HG02943 (cell line): ENCODE measurements at regions not wholly inside any gene's neighbourhood (a gene's known extent, or its start where the extent isn't known, plus 50 kb on each side); places are given as distances from the start of the nearest gene placed in this dataset.

Experiments used
- ATAC-seq: cut with Tn5 transposase; IDR thresholded peaks from one replicate; pipeline ENCODE4 v1.9.1; 2021; ENCODE audit warnings: mild to moderate bottlenecking, low read depth, moderate library complexity; ENCODE audit not compliant: unreplicated experiment

DNA sequence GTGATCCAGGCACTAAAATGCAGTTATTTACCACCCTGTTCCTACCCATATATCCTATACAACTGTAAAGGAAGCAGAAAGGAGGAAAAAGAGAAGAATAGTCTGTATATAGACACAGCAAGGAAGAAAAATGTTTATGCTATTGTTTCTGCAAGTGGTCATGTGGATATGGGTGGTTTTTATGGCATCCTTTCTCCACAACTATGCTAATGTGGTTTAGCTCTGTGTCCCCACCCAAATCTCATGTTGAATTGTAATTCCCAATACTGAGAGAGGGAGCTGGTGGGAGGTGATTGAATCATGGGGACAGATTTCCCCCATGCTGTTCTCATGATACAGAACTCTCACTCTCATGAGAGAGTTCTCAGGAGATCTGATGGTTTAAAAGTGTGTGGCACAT lies 439.8 kb downstream of the ZSWIM6 start:
- ATAC-seq, result no peak

DNA sequence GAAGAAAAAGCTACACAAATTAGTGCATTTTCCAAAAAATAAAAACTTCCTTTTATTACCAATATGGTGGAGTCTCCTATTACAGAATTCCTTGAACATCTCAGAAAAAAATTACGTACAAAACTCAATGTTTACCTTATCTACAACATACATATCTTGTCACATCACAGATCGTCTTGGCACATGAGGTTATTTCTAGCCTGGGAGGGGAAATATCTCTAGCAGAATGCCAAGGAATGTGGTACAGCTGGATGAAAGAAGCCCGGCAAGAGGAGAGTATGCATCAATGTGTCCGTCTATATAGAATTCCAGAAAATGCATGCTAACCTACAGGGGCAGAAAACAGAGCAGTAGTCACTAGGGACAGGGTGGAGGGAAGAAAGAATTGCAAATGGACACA lies 443.8 kb downstream of the ZSWIM6 start:
- ATAC-seq, result no peak

DNA sequence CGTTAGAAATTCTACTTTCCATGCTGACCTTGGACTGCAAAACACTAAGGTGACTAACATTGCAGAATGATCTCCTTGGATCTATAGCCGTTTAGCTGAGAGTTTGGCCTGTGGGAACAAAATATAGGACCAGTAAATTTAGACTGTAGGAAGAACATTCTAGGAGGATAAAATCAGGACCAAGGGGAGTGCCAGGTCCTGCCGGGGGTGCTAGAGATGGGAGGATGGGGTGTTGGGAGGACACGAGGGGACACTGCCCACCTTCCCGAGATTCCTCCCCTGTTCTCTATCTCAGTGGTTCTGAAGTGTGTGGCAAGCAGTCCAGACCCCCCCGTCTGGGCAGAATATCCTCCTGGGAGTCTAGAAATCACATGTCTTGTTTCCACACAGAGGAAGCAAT lies 445.2 kb downstream of the ZSWIM6 start:
- ATAC-seq, result no peak

DNA sequence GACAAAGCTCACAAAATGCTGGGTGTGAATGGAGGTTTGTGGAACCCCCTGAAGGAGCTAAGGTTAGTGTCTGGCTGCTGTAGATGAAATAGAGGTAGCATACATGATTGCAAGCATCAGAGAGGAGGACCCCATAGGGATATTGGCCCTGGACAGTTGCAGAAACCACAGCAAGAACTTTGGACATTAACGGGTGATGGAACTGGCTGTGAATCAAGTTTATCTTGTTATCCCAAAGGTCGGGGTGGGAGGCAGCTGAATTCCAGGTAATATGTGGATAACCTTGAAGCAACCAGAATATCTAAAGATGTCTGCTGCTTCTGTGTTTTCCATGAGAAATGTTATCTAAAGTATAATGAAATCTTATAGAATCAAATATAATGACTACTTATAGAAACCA lies 447.7 kb downstream of the ZSWIM6 start:
- ATAC-seq, result no peak

DNA sequence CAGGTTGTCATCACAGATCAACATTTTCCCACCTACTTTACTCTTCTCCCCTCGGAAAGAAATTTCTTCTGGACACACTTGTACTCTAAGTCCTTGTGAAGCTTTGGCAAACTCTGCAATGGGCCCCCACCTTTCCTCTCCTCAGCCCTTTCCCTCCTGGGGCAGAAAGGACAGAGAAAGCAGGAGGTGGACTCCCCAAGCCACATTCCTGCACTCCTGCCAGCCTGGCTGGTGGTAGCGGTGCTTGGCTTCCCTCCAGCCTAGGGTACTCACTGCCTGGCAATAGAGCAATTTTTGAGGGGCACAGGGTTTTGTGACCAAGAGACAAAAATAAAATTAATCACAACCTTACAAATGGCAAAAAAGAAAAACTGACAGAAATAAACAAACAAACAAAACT lies 451.4 kb downstream of the ZSWIM6 start:
- ATAC-seq, result no peak

DNA sequence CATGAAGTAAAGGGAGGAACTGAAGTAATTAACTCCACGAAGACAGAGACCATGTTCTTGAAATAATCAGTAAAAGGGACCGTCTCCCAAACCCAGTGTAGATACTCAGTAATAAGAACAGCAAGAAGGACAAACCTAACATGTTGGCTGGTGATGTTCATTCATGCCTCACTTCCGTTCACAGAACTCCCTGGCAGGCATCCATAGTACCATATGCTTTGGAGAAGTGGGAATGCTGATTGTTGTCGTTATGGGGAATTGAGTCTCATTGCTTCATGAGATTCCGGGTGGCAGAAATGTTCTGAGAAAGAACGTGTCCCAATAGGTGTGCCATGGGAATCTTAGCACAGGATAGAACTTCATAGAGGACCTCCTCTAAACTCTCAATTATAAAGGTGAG lies 452.3 kb downstream of the ZSWIM6 start:
- ATAC-seq, result no peak

DNA sequence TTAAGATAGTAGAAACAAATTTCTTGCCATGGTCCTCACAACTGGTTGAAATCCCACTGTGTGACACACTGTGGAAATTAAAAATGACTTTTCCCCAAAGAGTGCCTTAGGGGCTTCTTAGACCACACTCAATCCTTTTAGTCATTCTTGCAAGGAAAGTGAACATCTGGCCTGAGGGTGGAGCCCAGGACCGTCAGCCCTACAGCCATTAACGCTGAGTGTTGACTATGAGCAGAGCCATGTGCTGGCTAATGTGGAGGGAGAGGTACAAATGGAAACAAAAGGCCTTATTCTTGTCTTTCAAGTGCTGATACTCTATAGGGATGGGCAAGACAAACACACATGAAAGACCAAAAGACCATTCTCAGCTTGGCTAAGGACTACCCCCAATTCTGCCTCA lies 456.5 kb downstream of the ZSWIM6 start:
- ATAC-seq, result no peak

DNA sequence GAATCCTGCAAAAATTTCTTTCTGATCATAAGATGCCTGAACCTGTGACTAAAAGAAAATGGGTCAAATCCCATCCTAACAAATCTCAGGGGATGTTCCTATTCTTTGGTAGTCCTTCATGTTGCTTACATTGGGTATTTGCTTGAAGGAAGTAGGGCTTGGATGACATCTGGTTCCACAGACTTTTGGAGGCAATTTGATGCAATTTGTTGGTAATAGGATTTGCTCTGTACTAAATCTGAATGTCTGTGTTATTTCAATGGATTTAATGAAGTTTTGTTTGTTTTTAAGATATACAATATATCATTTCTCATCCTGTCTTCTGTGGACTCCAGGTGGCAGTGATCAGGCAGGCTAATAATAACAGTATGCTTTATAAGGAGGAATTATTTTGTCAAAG lies 457.9 kb downstream of the ZSWIM6 start:
- no peak for ATAC-seq

DNA sequence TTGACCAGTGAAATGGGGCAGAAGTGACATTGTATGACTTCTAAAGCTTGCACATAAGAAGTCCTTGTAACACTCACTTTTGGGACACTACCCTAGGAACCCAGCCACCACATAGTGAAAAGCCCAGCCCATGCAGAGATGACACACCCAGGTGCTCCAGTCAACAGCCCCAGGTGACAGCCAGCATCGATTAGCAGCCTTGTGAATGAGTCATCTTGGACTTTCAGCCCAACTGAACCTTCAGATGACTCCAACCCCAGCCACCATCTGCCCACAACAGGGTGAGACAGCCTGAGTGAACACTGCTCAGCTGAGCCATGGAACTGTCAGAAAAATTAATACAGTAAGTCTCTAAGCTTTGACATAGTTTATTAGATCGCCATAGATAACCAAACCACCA lies 458.6 kb downstream of the ZSWIM6 start:
- no peak for ATAC-seq

DNA sequence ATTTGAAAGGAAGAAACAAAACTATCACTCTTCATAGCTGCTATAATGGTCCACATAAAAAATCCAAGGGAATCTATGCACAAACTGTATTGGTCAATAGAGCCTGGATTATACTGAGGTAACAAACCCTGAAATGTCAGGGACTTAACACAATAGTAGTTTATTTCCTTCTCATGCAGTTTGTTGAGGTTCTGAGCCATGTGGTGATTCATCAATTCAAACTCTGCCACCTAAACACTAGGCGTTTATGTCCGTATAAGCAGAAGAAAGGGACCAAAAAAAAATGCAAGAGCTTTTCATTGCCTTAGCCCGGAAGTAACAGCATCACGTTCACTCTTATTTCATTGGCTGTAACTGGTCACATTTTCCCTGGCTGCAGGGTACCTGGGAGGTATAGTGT lies 464.7 kb downstream of the ZSWIM6 start:
- no peak for ATAC-seq

DNA sequence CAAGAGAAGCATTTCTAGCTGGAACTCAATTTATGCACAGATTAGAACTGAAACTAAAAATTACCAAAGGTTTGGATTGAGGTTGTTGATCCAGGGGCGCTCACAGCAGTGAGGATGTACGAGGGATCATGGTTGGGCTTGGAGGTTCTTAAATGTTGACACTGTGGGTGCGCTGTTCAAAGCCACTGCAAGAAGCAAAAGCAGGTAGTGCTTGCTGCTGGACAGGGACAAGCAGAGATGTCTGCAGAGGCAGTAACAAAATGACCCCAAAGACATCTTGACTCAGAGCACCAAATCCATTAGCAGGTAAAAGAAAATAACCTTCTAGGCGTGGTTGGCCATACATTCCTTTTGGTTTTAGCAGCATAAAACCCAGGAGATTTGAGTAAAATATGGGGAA lies 468.4 kb downstream of the ZSWIM6 start:
- ATAC-seq, result no peak

DNA sequence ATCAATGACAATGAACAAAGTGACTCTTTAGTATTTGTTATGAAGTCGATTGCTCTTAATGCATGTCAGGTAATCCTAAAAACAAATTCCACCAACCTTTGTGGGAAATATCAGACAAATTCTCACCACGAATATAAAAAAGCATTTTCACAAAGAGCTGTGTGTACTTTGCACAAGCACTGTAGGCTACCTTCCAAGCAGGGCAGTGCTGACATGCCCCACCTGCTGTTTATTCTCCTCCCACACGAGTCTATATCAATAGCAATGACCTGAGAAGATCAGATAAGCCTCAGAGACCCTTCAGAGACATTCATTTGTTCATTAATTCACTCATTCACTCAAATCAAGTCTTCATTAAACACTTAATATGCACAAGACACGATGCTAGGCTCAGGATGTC lies 469.1 kb downstream of the ZSWIM6 start:
- no peak for ATAC-seq

DNA sequence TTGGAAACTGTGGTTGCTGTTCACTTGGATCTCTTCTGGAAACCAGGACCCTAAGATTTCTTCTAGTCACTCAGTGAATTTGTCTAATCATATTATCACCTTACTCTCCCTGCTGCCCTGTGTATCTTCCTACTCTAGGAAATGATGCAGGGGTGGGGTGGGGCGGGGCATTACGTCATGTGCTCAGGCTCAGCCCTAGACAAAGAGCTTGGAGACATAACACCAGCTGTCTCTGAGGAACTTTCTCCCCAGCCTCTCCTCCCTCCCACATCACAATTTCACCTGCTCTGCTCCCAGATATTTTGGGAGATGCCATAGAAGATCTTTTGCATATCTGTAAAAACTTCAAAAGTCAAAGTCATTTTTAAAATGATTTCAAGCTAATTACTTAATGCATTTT lies 470.4 kb downstream of the ZSWIM6 start:
- ATAC-seq, result no peak

DNA sequence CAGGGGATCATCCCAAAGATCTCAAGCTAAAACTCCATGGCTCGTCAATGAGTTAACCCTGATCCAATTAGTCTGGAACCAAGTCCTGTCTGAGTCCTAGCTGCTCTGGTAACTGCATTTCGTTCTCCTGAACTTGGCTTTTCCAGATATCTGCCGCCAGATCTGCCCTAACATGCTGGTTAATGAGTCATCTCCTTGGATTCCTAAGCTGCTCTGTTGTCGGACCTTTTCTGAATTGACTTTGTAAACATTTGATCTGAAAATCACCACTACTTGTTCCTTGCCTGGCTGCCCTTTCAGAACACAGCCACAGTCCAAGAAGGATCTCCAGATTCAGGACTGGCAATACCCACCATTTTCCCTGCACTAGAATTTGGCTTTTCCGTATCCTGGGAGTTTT lies 473.0 kb downstream of the ZSWIM6 start:
- ATAC-seq, result no peak

DNA sequence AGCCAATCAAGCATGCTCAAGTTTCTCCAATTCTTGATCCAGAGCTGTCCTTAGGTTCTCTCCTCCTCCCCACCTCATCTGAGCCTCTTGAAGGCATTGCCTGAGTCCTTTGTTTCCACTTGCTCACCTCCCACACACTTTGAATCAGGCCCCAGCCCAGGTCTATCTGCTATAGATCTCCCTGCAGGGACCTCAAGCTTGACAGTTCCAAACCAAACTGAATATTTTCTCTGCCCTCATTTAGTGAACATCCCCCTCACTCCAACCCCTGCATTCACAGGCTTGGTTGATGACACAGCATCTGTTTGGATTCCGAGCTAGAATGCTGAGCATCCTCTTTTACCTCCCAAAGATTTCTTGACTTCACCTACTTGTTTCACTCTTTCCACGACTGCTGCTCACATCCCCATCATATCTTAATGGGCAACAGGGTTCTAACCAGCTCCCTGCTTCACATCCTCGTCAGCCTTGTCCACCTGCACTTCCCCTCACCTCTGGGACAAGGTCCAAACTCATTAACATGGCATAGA lies 474.5 kb downstream of the ZSWIM6 start:
- no peak for ATAC-seq

DNA sequence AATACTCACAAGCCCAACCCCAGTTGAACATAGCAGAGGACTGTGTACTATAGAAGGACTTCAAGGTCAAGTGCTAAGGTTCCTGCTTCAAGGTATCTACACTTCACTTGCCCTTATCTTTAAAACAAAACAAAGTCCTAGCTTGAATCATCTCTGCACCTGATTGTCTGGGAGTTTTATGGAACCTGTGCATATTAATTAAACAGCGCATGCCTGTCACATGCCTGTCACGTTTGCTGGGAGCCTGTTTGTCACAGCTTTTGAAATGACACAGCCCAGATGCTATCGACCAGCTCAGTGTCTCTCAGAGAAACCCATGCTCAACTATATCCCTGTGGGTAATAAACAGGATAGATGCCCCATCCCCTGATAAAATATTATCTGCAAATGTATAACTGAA lies 476.0 kb downstream of the ZSWIM6 start:
- no peak for ATAC-seq

DNA sequence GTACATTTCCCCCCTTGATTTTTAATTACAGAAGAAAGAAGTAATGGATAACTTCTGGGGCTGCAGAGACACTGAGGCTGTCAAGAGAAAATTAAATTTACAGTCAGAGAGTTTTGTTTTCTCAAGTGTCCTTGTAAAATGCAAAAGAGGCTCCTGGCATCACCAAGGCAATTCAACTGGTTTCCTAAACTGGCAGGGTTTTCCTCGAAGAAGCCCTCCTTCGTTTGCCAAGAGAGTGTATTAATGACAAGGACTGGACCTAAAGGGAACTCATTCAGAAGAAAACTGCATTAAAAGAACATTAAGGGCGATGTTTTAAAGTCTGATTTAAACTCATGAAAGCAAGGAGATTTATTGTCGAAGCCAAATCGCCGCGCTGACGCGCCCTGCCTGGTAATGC lies 476.9 kb downstream of the ZSWIM6 start:
- no peak for ATAC-seq

DNA sequence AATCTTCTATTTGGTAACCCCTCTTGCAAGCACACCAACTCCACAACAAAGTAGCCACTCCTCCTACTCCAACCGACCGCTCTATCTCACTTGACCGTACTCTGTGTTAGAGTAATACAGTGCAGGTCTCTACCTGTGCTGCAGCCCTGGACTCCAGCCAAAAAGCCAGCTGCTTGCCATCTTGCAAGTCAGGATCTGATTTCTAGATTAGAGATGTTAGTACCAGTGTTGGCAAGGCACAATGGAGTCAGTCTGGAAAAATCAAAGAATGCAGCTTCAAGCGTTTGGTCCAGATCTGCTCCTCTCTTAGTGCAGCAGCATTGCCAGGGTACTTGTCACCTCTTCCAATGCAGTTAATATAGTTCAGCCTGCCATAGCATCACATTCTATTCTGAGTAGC lies 477.6 kb downstream of the ZSWIM6 start:
- ATAC-seq, result no peak

DNA sequence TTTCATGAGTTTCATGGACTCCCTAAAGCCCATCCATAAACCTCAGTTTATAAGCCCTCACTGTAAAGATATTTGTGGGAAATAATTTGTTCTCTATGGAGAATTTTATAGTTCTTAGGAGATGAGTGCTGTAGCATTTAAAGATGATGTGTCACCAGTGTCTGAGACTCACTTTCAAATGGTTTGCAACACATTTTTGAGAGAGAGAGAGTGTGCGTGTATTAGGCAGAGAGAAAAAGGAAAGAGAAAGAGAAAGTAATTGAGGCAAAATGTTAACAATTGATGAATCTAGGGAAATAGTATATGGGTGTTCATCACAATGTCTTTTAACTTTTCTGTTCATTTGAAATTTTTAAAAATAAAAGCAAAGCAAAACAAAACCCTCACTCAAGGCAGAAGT lies 479.0 kb downstream of the ZSWIM6 start:
- no peak for ATAC-seq

DNA sequence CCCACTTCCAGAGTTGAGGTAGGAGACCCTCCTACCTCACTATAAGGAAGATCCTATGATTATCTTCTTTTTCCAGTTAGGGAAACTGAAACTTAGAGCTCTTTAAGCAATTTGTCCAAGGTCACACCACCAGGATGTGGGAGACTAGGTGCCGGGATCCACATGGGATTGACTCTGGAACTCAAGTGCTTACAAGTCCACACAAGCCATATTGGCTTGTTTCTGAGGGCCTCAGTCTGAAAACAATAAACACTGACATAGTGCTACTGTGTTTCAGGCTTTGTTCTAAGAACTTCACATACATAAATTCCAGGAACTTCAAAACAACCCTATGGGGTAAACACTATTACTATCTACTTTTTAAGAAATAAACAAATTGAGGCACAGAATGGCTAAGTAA lies 481.3 kb downstream of the ZSWIM6 start:
- no peak for ATAC-seq

DNA sequence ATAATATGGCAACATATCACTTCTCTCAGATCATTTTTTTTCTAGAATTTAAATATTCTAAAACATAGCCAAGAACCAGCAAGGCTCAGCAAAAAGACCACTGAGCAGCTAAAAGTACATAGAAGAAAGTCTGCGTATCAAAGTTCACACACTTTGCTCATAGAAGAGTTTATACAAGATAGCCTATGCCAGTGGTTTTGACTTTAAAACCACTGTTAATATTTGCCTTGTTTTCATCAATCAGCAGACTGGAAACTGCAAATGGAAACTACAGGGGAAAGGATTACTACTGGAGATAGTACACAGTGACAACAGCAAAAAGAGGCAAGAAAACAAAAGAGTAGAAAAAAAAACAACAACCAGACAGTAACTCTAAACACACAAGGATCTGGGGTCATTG lies 483.3 kb downstream of the ZSWIM6 start:
- ATAC-seq, result no peak

DNA sequence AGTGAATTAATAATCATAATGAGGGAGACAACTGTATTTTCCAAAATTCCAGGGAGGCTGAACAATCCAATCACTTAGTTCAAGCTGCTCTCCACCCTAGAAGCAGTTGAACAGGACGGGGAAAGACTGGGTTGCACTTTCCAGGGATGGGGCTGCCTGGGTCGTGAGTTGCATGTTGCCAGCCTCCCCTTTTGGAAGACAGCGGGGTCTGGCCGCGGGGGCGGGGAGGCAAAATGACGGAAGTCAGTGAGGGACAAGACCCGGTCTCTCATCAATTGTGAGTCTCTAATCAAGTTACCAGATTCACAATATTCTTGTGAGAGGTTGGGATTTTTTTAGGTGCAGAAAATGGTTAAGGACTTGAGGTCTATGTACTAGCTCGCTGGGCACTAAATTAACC lies 484.1 kb downstream of the ZSWIM6 start:
- no peak for ATAC-seq
